SK-N-SH treated with all-trans-retinoic acid at 6 μM for 48 hours (cell line): ENCODE measurements at regions not wholly inside any gene's neighbourhood (a gene's known extent, or its start where the extent isn't known, plus 50 kb on each side); places are given as distances from the start of the nearest gene placed in this dataset.

ENCODE experiments used
- ATAC-seq: fragments of 200-7000 bp; cut with Tn5 transposase; 3 replicates; pipeline ENCODE4 v1.9.1; 2020; ENCODE audit warnings: mild to moderate bottlenecking, moderate library complexity
- ARNTL ChIP-seq: fragments of 450-650 bp; formaldehyde crosslinking; IDR thresholded peaks from 2 replicates; pipeline ENCODE4 v1.5.0; 2020; ENCODE audit warnings: low read depth, mild to moderate bottlenecking, moderate library complexity, borderline replicate concordance
- BACH2 ChIP-seq: fragments of 250-450 bp; sonication (Bioruptor Pico); IDR thresholded peaks from 2 replicates; pipeline ENCODE4 v1.9.0; 2021; ENCODE audit warnings: mild to moderate bottlenecking, borderline replicate concordance
- CSDC2 ChIP-seq: fragments of 250-450 bp; sonication (Bioruptor Pico); IDR thresholded peaks from 2 replicates; pipeline ENCODE4 v1.5.0; 2020; ENCODE audit warnings: mild to moderate bottlenecking, moderate library complexity
- GLIS3 ChIP-seq: fragments of 250-450 bp; sonication (Bioruptor Pico); IDR thresholded peaks from 2 replicates; pipeline ENCODE4 v1.5.0; 2020; ENCODE audit warnings: mild to moderate bottlenecking, moderate library complexity
- ISL1 ChIP-seq: fragments of 250-450 bp; sonication (Bioruptor Pico); IDR thresholded peaks from 2 replicates; pipeline ENCODE4 v2.1.2; 2022; ENCODE audit warnings: mild to moderate bottlenecking, moderate library complexity
- OSR1 ChIP-seq: fragments of 250-450 bp; sonication (Bioruptor Pico); IDR thresholded peaks from 2 replicates; pipeline ENCODE4 v1.8.0; 2022; ENCODE audit warnings: moderate library complexity, mild to moderate bottlenecking, inconsistent platforms
- PPARA ChIP-seq: fragments of 250-450 bp; sonication (Bioruptor Pico); IDR thresholded peaks from 2 replicates; pipeline ENCODE4 v1.5.0; 2020; ENCODE audit warnings: mild to moderate bottlenecking, borderline replicate concordance
- RARB ChIP-seq: fragments of 250-450 bp; sonication (Bioruptor Pico); IDR thresholded peaks from 2 replicates; pipeline ENCODE4 v1.8.0; 2021; ENCODE audit warnings: mild to moderate bottlenecking, moderate library complexity
- SNAI2 ChIP-seq: fragments of 250-450 bp; sonication (Bioruptor Pico); IDR thresholded peaks from 2 replicates; pipeline ENCODE4 v1.5.0; 2020; ENCODE audit warnings: mild to moderate bottlenecking, moderate library complexity
- TCF4 ChIP-seq: fragments of 250-450 bp; sonication (Bioruptor Pico); IDR thresholded peaks from 2 replicates; pipeline ENCODE4 v1.8.0; 2021; ENCODE audit warnings: mild to moderate bottlenecking, moderate library complexity, borderline replicate concordance
- ZFP3 ChIP-seq: fragments of 250-450 bp; sonication (Bioruptor Pico); IDR thresholded peaks from 2 replicates; pipeline ENCODE4 v1.5.0; 2020; ENCODE audit warnings: mild to moderate bottlenecking, moderate library complexity
- ZFP30 ChIP-seq: fragments of 450-650 bp; formaldehyde crosslinking; IDR thresholded peaks from 2 replicates; pipeline ENCODE4 v1.5.0; 2022; ENCODE audit warnings: mild to moderate bottlenecking, moderate library complexity
- ZNF565 ChIP-seq: fragments of 450-650 bp; formaldehyde crosslinking; conservative IDR thresholded peaks from 2 replicates; pipeline ENCODE4 v1.5.0; 2020; ENCODE audit warnings: low read depth, mild to moderate bottlenecking, moderate library complexity
- ZNF70 ChIP-seq: fragments of 450-650 bp; formaldehyde crosslinking; IDR thresholded peaks from 2 replicates; pipeline ENCODE4 v1.5.0; 2020; ENCODE audit warnings: mild to moderate bottlenecking, moderate library complexity
- ZNF8 ChIP-seq: fragments of 450-650 bp; formaldehyde crosslinking; IDR thresholded peaks from 2 replicates; pipeline ENCODE4 v1.5.0; 2020; ENCODE audit warnings: mild to moderate bottlenecking, moderate library complexity
- TF ChIP-seq, protein P1 (sequence below): fragments of 250-450 bp; sonication (Bioruptor Pico); IDR thresholded peaks from 2 replicates; pipeline ENCODE4 v1.5.1; 2020; ENCODE audit warnings: low read depth, mild to moderate bottlenecking, moderate library complexity
- TF ChIP-seq, protein P2 (sequence below): fragments of 250-450 bp; sonication (Bioruptor Pico); IDR thresholded peaks from 2 replicates; pipeline ENCODE4 v1.8.0; 2020; ENCODE audit warnings: mild to moderate bottlenecking, moderate library complexity, borderline replicate concordance
- TF ChIP-seq, protein P3 (sequence below): fragments of 250-450 bp; sonication (Bioruptor Pico); IDR thresholded peaks from 2 replicates; pipeline ENCODE4 v1.8.0; 2021; ENCODE audit warnings: low read depth, mild to moderate bottlenecking, moderate library complexity, borderline replicate concordance
- TF ChIP-seq, protein P4 (sequence below): fragments of 250-450 bp; sonication (Bioruptor Pico); IDR thresholded peaks from 2 replicates; pipeline ENCODE4 v1.5.1; 2021; ENCODE audit warnings: mild to moderate bottlenecking, moderate library complexity
- TF ChIP-seq, protein P5 (sequence below): fragments of 250-450 bp; sonication (Bioruptor Pico); IDR thresholded peaks from 2 replicates; pipeline ENCODE4 v1.5.0; 2020; ENCODE audit warnings: mild to moderate bottlenecking, moderate library complexity

DNA sequence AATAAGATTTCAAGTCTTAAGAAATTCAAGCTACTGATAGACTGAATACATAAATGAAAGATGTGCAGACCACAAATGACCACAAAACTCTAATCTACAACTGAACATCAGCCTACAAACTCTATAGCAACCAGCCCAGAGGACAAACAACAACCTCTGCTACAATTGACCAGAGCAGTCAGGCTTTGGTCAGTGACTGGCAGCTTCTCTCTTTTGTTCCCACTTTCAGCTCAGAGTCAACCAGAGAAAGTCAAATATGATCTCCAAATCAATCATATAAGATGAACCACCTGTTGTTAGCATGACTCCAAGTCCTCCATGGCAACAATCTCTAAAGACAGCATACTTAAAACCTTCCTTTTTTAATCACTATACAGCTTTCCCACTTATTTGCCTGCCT lies 996.2 kb downstream of the SUCLG1 start:
- ATAC-seq: no peak

DNA sequence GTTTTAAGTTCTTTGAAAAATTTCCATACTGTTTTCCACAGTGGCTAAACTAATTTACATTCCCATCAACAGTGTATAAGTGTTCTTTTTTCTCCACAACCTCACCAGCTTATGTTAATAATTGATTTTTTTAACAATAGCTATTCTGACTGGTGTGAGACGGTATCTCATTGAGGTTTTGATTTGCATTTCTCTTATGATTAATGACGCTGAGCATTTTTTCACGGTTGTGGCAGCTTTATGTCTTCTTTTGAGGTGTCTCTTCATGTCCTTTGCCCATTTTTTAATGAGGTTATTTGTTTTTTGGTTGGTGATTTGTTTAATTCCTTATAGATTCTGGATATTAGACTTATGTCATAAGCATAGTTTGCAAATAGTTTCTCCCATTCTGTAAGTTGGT lies 997.9 kb downstream of the SUCLG1 start:
- TF ChIP-seq, protein P1, sequence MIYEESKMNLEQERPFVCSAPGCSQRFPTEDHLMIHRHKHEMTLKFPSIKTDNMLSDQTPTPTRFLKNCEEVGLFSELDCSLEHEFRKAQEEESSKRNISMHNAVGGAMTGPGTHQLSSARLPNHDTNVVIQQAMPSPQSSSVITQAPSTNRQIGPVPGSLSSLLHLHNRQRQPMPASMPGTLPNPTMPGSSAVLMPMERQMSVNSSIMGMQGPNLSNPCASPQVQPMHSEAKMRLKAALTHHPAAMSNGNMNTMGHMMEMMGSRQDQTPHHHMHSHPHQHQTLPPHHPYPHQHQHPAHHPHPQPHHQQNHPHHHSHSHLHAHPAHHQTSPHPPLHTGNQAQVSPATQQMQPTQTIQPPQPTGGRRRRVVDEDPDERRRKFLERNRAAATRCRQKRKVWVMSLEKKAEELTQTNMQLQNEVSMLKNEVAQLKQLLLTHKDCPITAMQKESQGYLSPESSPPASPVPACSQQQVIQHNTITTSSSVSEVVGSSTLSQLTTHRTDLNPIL: no peak
- TF ChIP-seq ZNF8 (CRISPR knock-in tag): no peak
- TF ChIP-seq ZNF565: no peak
- TF ChIP-seq, protein P2, sequence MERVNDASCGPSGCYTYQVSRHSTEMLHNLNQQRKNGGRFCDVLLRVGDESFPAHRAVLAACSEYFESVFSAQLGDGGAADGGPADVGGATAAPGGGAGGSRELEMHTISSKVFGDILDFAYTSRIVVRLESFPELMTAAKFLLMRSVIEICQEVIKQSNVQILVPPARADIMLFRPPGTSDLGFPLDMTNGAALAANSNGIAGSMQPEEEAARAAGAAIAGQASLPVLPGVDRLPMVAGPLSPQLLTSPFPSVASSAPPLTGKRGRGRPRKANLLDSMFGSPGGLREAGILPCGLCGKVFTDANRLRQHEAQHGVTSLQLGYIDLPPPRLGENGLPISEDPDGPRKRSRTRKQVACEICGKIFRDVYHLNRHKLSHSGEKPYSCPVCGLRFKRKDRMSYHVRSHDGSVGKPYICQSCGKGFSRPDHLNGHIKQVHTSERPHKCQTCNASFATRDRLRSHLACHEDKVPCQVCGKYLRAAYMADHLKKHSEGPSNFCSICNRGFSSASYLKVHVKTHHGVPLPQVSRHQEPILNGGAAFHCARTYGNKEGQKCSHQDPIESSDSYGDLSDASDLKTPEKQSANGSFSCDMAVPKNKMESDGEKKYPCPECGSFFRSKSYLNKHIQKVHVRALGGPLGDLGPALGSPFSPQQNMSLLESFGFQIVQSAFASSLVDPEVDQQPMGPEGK: no peak
- TF ChIP-seq, protein P3, sequence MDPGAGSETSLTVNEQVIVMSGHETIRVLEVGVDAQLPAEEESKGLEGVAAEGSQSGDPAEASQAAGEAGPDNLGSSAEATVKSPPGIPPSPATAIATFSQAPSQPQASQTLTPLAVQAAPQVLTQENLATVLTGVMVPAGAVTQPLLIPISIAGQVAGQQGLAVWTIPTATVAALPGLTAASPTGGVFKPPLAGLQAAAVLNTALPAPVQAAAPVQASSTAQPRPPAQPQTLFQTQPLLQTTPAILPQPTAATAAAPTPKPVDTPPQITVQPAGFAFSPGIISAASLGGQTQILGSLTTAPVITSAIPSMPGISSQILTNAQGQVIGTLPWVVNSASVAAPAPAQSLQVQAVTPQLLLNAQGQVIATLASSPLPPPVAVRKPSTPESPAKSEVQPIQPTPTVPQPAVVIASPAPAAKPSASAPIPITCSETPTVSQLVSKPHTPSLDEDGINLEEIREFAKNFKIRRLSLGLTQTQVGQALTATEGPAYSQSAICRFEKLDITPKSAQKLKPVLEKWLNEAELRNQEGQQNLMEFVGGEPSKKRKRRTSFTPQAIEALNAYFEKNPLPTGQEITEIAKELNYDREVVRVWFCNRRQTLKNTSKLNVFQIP: no peak
- ATAC-seq: no peak

More for the DNA sequence above, 996.2 kb downstream of the SUCLG1 start:
- no peak for TF ChIP-seq BACH2 (CRISPR knock-in tag)
- no peak for TF ChIP-seq ZNF70 (CRISPR knock-in tag)
- TF ChIP-seq, protein P1: no peak
- no peak for TF ChIP-seq CSDC2 (CRISPR knock-in tag)
- no peak for TF ChIP-seq PPARA (CRISPR knock-in tag)
- no peak for TF ChIP-seq ARNTL (CRISPR knock-in tag)
- TF ChIP-seq ZNF8 (CRISPR knock-in tag): no peak
- TF ChIP-seq, protein P4, sequence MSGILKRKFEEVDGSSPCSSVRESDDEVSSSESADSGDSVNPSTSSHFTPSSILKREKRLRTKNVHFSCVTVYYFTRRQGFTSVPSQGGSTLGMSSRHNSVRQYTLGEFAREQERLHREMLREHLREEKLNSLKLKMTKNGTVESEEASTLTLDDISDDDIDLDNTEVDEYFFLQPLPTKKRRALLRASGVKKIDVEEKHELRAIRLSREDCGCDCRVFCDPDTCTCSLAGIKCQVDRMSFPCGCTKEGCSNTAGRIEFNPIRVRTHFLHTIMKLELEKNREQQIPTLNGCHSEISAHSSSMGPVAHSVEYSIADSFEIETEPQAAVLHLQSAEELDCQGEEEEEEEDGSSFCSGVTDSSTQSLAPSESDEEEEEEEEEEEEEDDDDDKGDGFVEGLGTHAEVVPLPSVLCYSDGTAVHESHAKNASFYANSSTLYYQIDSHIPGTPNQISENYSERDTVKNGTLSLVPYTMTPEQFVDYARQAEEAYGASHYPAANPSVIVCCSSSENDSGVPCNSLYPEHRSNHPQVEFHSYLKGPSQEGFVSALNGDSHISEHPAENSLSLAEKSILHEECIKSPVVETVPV (CRISPR knock-in tag): no peak
- TF ChIP-seq OSR1: no peak
- TF ChIP-seq TCF4: no peak
- TF ChIP-seq, protein P2: no peak
- TF ChIP-seq, protein P5, sequence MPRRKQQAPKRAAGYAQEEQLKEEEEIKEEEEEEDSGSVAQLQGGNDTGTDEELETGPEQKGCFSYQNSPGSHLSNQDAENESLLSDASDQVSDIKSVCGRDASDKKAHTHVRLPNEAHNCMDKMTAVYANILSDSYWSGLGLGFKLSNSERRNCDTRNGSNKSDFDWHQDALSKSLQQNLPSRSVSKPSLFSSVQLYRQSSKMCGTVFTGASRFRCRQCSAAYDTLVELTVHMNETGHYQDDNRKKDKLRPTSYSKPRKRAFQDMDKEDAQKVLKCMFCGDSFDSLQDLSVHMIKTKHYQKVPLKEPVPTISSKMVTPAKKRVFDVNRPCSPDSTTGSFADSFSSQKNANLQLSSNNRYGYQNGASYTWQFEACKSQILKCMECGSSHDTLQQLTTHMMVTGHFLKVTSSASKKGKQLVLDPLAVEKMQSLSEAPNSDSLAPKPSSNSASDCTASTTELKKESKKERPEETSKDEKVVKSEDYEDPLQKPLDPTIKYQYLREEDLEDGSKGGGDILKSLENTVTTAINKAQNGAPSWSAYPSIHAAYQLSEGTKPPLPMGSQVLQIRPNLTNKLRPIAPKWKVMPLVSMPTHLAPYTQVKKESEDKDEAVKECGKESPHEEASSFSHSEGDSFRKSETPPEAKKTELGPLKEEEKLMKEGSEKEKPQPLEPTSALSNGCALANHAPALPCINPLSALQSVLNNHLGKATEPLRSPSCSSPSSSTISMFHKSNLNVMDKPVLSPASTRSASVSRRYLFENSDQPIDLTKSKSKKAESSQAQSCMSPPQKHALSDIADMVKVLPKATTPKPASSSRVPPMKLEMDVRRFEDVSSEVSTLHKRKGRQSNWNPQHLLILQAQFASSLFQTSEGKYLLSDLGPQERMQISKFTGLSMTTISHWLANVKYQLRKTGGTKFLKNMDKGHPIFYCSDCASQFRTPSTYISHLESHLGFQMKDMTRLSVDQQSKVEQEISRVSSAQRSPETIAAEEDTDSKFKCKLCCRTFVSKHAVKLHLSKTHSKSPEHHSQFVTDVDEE (CRISPR knock-in tag): no peak
- TF ChIP-seq GLIS3 (CRISPR knock-in tag): no peak
- TF ChIP-seq ZFP3 (CRISPR knock-in tag): no peak
- TF ChIP-seq ZNF565: no peak
- TF ChIP-seq SNAI2 (CRISPR knock-in tag): no peak
- TF ChIP-seq ISL1 (CRISPR knock-in tag): no peak

DNA sequence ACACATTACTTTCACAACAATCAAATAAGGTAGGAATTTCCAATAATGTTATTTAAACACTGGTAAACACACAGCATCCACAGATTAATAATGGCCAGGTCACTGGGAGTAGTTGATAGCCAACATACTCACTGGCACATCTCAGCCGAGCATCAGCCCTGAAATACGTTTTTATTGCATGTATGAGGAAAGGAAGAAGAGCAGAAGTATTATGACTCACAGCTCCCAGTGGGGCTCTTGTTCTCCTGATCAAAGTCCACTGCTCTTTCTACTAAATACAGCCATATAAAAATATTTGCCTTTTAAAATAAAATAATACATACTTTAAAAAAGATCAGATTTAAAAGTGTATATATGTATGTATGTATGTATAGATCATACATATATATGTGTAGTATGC lies 999.6 kb downstream of the SUCLG1 start:
- no peak for ATAC-seq
- TF ChIP-seq ZFP30 (no peak), ISL1 (CRISPR knock-in tag) (no peak), OSR1 (no peak), ZNF565 (no peak), SNAI2 (CRISPR knock-in tag) (no peak), ZFP3 (CRISPR knock-in tag) (no peak), ZNF70 (CRISPR knock-in tag) (no peak), ARNTL (CRISPR knock-in tag) (no peak), CSDC2 (CRISPR knock-in tag) (no peak), GLIS3 (CRISPR knock-in tag) (no peak), BACH2 (CRISPR knock-in tag) (no peak), RARB (no peak)
- TF ChIP-seq, protein P5 (CRISPR knock-in tag): no peak
- TF ChIP-seq, protein P1: no peak
